GM12892 (cell line): ENCODE measurements at regions not wholly inside any gene's neighbourhood (a gene's known extent, or its start where the extent isn't known, plus 50 kb on each side); places are given as distances from the start of the nearest gene placed in this dataset.

Experiments used
- POLR2A ChIP-seq: IDR thresholded peaks from 2 replicates; pipeline ENCODE4 v1.6.1; 2011; ENCODE audit warnings: low read depth, low read length, control low read depth
- POLR2AphosphoS5 ChIP-seq: IDR thresholded peaks from 2 replicates; pipeline ENCODE4 v1.6.1; 2011; ENCODE audit warnings: low read depth, low read length, control low read depth

DNA sequence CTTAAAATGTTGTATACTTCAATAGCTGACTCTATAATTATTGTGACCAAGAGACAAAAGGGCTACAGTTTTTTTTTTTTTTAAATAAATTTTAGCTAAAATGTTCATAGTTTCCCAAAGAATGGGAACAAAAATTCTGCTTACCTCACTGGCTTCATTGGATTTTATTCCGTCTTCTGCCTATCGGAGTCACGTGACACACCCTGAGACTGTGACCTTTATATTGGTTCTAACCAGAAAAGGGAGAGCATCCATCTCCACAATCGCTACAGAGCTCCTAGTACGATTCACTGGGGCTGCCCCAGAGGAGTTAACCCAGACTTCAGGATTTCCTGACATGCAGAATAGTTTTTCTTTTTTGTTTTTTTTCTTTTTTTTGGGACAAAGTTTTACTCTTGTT lies 203.6 kb upstream of the SLC35G4 start:
- TF ChIP-seq POLR2A (no peak), POLR2AphosphoS5 (no peak)
